ENCODE measurements at regions not wholly inside any gene's neighbourhood (a gene's known extent, or its start where the extent isn't known, plus 50 kb on each side); places are given as distances from the start of the nearest gene placed in this dataset.

DNA sequence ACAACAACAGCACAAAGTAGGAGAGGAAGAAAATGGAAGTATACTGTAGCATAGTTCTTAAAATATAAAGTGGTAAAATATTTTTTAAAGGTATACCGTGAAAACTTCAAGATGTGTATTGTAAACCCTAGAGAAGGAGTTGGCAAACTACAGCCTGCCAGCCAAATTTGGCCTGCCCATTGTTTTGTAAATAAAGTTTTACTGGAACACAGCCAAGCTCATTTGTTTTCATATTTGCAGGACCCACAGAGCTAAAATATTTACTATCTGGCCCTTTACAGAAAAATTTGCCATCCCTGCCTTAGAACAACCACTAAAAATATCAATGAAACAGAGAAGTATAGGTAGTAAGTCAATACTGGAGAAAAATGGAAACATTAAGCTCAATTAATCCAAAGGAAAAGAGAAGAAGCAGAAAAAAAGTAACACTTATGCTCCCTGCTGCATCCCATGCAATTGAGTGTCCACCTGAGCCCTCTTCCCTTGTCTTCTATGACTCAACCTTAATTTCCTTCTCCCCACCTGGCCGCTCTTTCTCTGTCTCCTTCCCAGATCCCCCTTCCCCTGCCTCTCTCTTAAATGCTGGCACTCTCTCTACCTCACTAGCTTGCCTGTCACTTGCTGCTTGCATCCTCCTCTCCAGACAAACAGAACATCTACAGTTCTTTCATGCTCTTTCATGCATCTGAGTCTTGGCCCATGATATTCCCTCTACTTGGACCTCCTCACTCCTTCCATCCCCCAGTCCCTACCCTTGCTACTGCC is 50.6 kb upstream of the FER start:
- no peak for DNase-seq

DNA sequence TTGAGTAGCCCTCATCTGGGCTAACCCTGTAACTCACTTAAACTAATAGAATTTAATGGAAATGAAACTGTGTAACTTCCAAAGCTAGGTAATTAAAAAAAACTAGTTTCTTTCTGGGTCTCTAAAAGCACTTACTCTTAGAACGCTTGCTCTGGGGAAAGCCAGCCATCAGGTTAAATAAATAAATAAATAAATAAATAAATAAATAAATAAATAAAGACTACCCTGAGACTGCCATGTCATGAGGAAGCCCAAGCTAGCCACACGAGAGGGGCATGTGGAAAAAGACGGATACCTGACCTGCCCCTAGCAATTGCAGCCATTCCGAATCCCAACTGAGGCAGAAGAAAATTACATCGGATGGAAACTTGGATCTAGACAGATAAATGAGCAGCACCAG is 51.3 kb upstream of the FER start:
- no peak for DNase-seq

DNA sequence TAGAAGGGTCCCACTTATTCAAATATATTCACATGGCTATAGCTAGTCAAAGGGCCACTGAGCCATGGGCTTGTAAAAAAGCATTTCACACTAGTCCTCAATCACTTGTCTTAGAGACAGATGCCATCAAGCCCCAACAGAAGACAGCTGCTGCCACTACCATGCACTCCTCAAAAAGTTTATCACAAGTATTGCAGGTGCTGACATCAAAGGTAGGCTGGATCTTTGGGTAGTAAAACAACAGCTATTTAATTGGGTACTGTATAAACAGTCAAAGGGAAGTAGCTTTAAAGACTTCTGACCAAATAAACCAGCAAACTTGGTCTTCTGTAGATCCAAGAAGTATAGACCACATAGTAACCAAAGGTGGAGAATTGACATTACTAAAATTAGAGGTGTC is 59.2 kb upstream of the FER start:
- DNase-seq = no peak

DNA sequence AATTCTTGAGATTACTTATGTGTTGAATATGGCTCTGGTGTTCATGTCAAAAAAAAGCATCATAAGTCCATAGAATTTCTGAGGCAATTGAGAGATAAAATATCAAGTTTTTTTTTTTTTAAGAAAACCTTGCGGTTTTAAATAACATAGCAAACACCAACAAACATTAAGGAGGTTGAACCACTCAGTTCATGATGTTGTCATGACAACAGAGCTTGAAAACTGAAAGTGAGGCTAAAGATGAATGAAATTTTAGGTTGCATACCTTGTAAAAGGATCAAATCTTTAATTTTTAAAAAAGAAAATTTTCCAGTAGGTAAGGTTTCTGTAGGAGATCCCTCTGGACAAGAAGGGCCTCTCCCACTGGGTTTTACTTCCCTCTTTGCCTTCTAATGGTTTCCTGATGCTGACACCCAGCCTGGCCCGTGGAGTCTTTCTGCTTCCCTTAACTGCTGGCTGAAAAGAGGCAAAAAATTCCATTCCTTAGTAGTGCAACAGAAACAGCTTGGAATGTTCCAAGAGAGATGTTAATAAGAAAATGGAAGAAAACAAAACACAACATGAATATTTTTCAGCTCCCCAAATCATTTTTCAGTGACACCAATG is 60.0 kb upstream of the FER start:
- no peak for DNase-seq

DNA sequence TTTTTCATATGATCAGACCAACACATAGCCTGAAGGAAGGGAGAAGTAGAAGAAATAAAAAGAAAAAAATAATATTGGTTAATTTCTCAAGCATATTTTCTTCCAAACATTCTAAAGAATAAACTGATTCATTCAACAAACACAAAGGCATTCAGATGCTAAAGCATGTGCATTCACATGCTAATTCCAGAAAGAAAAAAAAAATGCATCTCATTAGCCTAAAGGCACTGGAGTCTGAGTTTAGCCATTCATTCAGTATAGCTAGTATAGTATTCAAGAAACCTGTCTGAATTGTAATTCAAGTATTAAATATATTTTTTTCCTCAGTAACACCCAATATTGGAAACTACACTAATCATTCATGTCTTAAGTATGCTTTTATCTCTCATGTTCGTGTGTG is 61.0 kb upstream of the FER start:
- no peak for DNase-seq

DNA sequence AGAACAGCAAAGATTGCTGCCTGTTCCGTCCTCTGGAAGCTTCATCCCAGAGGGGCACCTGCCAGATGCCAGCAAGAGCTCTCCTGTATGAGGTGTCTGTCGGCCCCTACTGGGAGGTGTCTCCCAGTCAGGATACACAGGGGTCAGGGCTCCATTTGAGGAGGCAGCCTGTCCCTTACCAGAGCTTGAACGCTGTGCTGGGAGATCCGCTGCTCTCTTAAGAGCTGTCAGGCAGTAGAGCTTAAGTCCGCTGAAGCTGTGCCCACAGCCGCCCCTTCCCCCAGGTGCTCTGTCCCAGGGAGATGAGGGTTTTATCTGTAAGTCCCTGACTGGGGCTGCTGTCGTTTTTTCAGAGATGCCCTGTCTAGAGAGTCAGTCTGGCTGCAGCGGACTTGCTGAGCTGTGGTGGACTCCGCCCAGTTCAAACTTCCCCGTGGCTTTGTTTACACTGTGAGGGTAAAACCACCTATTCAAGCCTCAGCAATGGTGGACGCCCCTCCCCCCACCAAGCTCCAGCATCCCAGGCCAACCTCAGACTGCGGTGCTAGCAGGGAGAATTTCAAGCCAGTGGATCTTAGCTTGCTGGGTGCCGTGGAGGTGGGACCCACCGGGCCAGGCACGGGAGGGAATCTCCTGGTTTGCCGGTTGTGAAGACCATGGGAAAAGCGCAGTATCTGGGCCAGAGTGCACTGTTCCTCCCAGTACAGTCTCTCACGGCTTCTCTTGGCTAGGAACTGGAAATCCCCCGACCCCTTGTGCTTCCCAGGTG is 62.1 kb upstream of the FER start:
- DNase-seq = peak; percentile 32

DNA sequence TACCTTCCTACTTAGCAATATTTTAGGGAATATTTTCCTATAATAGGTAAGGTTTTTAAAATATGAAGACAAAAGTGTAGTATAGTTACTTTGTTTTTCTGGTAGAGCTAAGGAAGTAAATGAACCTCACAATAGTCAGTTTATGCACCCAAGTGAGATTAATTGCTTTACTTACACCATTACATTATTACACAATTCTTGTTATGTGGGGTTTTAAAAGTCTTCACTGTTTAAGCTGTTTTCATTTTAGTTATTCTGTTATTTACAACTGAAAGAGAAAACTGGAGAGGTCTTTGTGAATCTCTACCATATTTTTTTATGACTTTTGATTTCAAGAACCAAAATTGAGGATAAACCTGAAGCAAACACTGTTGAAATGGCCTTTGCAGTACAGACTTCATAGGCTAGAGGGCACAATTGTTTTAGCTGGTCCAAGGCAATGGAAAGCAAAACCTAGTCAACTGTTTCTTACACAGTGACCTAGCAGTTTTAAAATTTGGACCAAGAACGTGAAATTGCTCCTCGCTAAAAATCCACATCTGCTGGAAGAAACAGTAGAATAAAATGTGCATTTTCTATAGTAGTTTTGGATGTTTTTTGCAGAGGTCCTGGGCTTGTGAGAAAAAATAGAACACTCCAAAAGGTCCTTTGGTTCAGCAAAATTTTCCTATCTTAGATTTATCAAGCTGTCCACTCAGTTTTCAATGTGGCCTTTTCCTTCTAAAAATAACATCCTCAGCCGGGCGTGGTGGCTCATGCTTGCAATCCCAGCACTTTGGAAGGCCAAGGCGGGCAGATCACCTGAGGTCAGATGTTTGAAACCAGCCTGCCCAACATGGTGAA is 66.4 kb upstream of the FER start:
- peak; percentile 78 for DNase-seq

DNA sequence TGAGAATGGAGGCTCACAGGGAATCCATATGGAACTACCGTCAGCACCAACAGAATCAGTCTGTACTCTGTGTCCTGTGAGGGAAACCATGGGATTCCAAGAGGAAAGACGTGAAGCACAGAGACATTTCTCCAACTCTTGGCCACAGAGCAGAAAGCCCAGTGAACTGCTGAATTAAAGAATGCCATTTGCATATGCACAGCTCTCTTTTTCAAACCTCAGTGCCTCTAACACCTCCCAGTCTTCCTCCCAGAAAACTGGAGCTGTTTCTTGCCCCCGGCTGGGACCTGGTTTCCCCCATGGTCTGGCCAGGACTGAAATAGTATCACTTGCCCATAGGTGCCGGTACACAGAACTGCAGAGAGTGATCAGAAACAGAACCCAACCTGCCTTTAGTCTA is 69.6 kb upstream of the FER start:
- DNase-seq = no peak

DNA sequence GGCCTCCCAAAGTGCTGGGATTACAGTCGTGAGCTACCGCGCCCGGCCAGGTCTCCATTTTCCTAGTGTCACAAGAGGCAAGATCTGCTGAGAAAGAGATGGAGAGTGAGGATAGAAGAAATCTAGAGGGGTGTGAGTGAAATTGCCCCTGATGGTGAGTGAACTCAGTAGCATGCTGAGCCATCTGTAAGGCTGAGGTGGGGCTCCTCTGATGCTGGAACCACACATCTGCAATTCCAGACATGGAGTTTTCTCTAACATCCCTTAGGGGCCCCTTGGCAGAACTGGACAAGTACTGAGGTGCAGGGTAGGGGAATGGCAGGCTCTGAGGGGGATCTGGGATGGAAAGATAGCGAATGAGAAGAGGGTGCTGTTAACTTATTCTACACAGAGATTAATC is 72.0 kb upstream of the FER start:
- no peak for DNase-seq

DNA sequence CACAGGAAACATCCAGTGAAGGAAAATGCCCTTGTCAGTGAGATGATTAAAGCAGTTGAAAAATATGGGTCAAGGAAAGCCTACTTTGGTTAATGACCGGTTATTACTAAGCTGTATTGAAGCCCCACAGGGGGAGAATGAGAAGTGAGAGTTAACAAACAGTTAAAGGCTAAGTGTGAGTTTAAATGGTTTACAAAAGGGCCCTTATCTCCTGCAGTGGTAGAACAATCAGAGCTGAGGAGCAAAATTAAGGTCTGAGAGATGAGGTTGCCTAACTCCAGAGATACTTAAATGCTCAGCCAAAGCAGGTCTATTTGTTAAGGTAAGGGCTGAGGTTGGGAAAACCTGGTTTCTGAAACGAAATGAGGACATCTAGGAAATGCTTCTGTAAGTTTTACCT is 75.1 kb upstream of the FER start:
- no peak for DNase-seq

DNA sequence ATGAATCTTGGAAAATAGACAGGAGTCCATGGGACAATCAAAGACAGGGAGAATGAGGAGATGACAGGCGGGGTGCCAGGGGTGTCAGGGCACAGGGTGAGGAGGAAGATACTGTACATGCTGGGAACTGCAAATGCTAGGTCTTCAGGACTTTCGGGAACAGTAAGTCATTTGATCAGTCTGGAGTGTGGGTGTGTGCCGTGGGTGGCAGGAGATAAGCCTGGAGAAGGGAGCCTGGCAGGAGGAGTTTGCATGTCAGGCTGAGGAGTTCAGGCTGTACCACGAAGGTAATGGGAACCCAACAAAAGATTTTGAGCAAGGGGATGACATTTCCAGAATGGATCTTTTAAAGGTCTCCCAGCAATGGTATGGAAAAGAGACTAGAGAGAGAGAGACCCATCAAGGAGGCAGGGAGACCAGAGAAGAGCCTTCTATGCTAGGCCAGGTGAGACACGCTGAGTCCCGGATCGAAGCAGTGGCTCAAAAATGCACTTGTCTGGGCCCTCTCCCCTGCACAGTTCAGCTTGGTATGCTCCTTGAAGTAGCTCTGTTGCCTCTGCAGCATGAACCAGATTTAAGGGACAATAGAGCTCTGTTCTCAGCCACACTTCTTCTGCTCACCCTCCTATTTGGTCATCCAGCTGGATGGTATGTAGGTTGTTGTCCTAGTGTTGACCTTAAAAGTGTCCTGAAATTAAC is 77.0 kb upstream of the FER start:
- DNase-seq = no peak

DNA sequence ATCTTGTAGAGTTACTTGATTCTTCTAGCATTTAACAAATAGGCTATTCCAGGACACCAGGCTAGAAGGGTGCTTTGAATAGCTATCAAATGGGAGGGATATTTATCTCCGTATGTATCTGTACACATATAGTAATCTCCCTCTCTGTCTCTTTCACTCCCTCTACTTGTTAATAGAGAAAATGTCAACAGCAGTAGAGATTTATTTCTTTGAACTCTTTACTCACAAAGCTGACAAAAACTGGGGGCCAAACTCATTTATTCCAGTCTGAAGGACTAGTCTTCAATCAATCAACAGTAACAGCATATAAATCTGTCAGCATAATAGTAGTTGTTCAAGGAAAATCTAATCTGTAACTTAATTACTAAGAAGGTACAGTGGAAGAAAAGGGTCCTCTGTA is 78.2 kb upstream of the FER start:
- DNase-seq = no peak

DNA sequence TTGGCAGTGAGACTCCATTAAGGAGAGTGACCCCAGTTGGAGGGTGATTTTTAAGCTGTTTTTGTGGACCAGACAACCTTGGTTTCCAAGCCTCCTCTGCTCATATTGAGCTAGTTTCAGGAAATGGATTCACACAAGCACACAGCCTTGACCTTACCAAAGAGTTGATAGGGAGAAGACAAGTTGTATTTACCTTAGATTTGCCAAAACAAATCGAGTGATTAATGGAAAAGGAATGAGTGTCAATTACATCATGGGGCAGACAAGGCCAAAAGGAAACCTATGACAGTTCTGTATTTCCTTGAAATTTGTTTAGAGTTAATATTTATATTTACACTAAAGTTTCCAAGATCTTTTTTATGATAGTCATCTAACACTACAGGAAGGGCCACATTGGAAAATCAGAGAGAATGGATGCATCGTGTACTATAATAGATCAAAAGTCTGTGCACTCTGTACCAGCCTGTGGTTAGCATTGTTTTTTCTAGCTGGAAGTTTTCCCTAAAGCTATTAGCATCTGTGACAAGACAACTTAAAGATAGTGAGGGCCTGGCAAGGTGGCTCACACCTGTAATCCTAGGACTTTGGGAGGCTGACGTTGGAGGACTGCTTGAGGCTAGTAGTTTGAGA is 86.0 kb upstream of the FER start:
- DNase-seq = no peak

DNA sequence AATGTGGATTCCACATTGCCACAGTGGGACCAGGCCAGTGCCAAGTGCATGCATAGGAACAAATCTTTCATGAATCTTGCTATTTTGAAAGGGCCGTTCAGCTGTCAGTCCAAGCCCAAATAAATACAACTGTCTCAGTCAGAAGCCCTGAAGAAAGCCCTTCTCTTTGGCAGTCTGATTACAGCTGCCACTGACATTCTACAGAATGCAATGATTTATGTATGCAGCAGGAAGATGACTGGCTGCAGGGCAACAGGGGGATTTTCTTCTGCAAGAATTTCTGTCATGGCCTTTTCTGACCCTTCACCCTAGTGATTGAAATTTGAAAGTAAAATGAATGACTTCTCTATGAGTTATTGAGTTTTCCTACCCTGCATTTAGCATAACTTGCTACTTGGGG is 86.7 kb upstream of the FER start:
- no peak for DNase-seq

DNA sequence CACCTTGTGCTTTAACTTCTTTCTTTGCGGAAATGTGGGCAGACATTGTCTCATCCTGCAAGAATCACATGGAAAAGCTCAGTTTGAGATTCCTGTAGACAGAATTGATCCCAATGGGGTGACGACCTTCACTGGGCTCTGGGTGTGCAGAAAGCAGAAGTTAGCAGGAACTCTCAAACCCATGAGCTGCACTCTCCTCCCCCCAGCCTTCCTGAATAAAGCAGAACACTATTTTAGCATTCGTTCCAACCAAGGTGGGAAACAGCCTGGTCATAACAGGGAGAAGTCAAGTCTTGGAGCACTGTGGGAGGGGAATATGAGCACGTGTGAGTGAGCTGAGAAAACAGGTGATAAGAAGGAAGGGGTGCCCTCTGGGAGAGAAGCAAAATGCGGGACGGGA is 87.4 kb upstream of the FER start:
- DNase-seq = no peak

DNA sequence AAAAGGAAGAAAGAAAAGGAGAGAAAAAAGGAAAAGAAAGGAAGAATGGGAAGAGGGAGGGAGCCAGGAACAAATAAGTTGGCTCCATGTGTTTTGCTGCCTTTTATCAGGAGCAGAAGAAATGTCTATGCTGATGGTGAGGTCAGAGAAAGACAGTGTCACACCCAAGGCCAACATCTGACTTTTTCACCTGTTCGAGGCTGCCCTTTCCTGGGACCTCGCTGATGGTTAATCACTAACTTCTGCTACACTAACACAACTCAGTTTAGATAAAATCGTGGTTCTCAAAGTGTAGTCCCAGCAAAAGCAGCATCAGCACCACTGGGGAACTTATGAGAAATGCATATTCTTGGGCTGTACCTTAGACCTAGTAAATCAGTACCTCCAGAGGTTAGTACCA is 88.2 kb upstream of the FER start:
- DNase-seq = no peak

DNA sequence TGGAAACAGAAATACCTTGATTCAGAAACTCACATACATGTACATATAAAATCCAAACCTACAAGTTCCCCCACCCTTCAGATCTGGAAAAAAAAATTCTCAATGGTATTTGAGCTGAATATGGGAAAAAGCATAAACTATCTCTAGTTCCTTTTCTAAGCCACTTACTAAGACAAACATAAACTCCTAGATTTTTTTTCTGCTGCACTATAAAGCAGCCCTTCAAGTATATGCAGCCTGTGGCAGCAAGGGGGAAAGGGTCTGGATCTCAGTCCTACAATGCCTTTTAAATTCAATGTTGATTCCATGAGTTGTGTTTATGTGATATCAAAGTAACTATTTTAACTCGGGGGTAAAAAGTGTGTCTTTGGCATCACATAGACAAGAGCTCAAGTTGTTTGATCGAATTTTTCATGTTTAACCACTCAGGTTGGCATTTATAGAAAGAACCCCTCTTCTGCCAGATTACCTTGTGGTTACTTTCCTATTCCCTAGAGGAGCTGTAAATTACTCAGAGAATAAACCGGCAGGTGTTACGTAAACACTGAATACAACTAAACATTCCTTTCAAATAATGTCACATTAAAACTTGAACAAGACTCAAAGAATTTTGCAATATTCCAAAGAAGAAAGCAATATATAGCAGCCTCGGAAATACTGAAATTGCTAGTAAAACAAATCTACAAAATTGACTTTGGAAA is 91.8 kb upstream of the FER start:
- DNase-seq = no peak

DNA sequence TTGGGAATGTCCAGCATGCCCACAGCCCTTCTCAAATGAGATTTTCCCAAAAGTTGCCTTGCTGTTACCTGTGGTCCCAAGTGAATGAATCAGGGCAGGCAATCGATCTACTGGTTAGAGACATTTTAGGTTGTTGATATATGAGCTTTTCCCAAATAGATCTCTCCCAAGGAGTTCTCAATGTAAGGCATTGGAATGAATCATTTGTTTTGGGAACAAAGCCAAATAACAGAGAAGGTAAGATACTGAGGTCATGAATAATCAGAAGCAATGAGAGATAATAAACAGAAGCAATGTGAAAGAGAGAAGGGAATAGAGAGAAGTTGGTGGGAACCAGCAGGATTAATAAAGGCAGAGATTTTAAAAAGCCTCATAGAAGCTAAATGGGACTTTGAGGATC is 93.6 kb upstream of the FER start:
- DNase-seq = no peak

DNA sequence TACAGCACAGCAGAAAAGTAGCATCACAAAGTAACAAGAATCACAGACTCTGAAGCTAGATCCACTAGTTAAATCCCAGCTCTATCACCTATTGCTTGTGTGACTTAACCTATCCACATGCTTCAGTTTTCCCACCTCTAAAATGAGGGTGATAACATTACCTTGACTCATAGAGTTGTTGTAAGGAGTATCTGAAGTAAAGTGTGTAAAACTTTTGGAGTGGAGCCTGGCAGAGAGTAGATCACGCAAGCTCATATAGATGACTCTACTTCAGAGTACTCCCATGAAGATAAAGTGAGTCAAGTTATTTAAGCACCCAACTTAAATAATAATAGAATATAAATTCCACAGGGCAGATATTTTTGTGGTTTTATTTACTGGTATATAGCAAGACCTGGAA is 94.5 kb upstream of the FER start:
- DNase-seq = no peak

DNA sequence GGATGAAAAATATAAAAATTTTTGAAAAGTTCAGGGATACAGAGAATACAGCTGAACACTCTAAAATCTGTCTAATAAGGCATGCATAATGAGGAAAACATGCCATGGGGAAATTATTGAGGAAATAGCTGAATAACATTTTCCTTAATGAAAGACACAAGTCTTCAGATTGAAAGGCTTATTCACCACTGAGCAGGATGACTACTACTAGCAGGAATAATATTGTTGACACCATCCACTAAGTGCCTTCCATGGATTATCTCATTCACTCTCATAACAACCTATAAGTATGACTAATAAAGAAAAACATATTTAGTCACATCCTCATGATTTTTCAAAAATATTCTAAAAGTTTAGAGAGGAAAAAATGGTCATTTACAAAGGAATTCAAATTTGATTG is 96.7 kb upstream of the FER start:
- no peak for DNase-seq

DNA sequence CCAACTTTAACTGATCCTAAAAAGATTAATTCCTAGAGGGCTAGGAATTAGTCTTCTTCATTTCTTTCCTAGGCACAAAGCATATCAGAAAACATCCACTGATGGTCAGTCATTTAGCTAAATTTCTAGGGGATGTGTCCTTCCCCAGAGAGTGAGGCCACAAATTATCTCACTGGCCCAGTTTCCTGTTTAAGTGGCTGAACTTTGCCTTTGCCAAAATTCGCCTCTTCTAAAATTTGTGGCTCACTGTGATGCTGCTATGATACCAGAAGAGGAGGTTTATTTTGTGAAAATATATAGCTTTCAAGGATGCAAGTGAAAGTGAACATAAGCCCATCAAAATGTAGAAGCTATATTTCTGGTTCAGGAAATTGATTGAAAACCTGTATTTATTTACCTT is 98.1 kb upstream of the FER start:
- peak; percentile 24 for DNase-seq

DNA sequence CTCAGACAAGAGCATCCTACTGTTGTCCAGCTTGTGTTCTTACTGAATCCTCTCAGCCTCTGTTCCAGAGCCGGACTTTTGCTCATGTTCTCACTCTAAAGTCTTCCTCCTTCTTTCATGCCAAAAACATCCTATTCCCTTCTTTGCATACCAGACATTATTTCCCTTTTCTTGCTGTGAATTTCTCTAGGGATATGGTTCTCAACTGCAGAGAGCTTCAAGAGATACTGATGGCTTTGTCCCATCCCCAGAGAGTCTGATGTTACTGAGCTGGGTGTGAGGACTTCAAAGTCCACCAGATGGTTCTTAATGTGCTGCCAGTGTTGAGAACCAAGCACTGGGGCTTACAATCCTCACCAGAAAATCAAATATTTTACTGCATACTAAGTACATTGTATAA is 98.6 kb upstream of the FER start:
- no peak for DNase-seq

All from hematopoietic multipotent progenitor cell treated with erythropoietin and hydrocortisone succinate and interleukin-3 and kit ligand, for 8 days (in vitro differentiated cells).